Heart left ventricle (tissue), 16 donors: ENCODE measurements at regions not wholly inside any gene's neighbourhood (a gene's known extent, or its start where the extent isn't known, plus 50 kb on each side); places are given as distances from the start of the nearest gene placed in this dataset.

ENCODE experiments used
- ATAC-seq, 4 donors: fragments of 200-7000 bp; cut with Tn5 transposase; one replicate each; pipeline ENCODE4 v1.9.1; 2020 to 2022; ENCODE audit warnings: moderate library complexity in 4 of 4, mild to moderate bottlenecking in 3 of 4, moderate number of reproducible peaks in 1 of 4
- DNase-seq, 5 donors: peaks; one replicate each; pipeline ENCODE4 v3.0.0-alpha.2; 2020
- H3K27ac ChIP-seq, 12 donors: fragments of 200-600 bp; sonication (generic) in 4 of 12; one replicate each; pipeline versions ENCODE4 v1.5.0 to v1.8.0; 2016 to 2022; ENCODE audit warnings: mild to moderate bottlenecking in 2 of 12
- H3K27me3 ChIP-seq, 9 donors: fragments of 200-600 bp; sonication (generic) in 2 of 9; one replicate each; pipeline versions ENCODE4 v1.5.1 to v1.8.0; 2016 to 2022; ENCODE audit warnings: mild to moderate bottlenecking in 3 of 9
- H3K36me3 ChIP-seq, 9 donors: fragments of 200-600 bp; sonication (generic) in 2 of 9; one replicate each; pipeline versions ENCODE4 v1.5.0 to v1.8.0; 2018 to 2022; ENCODE audit warnings: mild to moderate bottlenecking in 2 of 9
- H3K4me1 ChIP-seq, 12 donors: fragments of 200-600 bp; sonication (generic) in 4 of 12; one replicate each; pipeline versions ENCODE4 v1.5.0 to v1.8.0; 2016 to 2022; ENCODE audit warnings: mild to moderate bottlenecking in 3 of 12
- H3K4me3 ChIP-seq, 12 donors: fragments of 200-600 bp; sonication (generic) in 4 of 12; one replicate each; pipeline versions ENCODE4 v1.5.0 to v1.8.0; 2017 to 2022; ENCODE audit warnings: mild to moderate bottlenecking in 9 of 12, moderate library complexity in 4 of 12
- H3K9me3 ChIP-seq, 12 donors: fragments of 200-600 bp; sonication (generic) in 4 of 12; one replicate each; pipeline versions ENCODE4 v1.5.0 to v1.8.0; 2016 to 2022; ENCODE audit warnings: mild to moderate bottlenecking in 1 of 12
- POLR2A ChIP-seq, 2 donors: fragments of 450-650 bp; IDR thresholded peaks; one replicate each; pipeline ENCODE4 v1.6.1; 2017; ENCODE audit warnings: antibody characterized with exemption in 2 of 2, mild to moderate bottlenecking in 2 of 2, moderate library complexity in 2 of 2
- whole genome bisulfite sequencing, 4 donors: extraction: QIAGEN DNeasy Blood & Tissue Kit in 2 of 4; methylation state at CpG; one replicate each; pipeline versions ENCODE4 v1.1.5 to v1.1.7; 2013 to 2018; 5-methylcytosine and 5-hydroxymethylcytosine counted together
- intact Hi-C, 10 donors: fragments of 100-400 bp; cut with DNase I; formaldehyde crosslinking; loops; one replicate each; pipeline versions ENCODE4 v1.11.1 to v1.14.2; 2022
- TF ChIP-seq, protein P1 (sequence below), 12 donors: fragments of 200-600 bp; sonication (generic) in 4 of 12; IDR thresholded peaks; one replicate each; pipeline versions ENCODE4 v1.5.0 to v1.8.0; 2018 to 2022; ENCODE audit warnings: antibody characterized with exemption in 12 of 12, mild to moderate bottlenecking in 5 of 12
- donor health status: ischemic (EF 13 %, LVEDD 7.1; RV severe dilation, severe dysfunction).
- donor health status: healthy with polysubstance abuse.
- donor health status: DM: no; HTN: yes; CAD: no.
- donor health status: DM: no; HTN: no; CAD: no.
- donor health status: ischemic (EF 25% LVEDD 6.9; RV normal size, moderate dysfunction).
- donor health status: ischemic (EF 25% LVEDD 5.7; RV mildly dilated, moderate dysfunction).
- donor health status: healthy.
- donor health status: DM: yes; HTN: yes; CAD: no.
- donor health status: ischemic (EF 35%, LVEDD 5.7; RV mildly dilated, moderate dysfunction).
- donor health status: nonischemic (EF 11% LVEDD 7.7; RV severe dilation, severe dysfunction).
- donor health status: DM: yes; HTN: yes; CAD: no.
- donor health status: PGD.
- donor health status: ischemic (EF 29% LVEDD 5.4; RV normal size, mild dysfunction).
- donor health status: nonischemic (EF 23%, LVEDD 6.1; RV moderate dilation, normal function).

- TF ChIP-seq POLR2A (IDR thresholded peaks at IDR 0.05): no peak
- TF ChIP-seq, protein P1, sequence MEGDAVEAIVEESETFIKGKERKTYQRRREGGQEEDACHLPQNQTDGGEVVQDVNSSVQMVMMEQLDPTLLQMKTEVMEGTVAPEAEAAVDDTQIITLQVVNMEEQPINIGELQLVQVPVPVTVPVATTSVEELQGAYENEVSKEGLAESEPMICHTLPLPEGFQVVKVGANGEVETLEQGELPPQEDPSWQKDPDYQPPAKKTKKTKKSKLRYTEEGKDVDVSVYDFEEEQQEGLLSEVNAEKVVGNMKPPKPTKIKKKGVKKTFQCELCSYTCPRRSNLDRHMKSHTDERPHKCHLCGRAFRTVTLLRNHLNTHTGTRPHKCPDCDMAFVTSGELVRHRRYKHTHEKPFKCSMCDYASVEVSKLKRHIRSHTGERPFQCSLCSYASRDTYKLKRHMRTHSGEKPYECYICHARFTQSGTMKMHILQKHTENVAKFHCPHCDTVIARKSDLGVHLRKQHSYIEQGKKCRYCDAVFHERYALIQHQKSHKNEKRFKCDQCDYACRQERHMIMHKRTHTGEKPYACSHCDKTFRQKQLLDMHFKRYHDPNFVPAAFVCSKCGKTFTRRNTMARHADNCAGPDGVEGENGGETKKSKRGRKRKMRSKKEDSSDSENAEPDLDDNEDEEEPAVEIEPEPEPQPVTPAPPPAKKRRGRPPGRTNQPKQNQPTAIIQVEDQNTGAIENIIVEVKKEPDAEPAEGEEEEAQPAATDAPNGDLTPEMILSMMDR (IDR thresholded peaks at IDR 0.05): no peak
- Histone ChIP-seq H3K36me3 (no peaks in the 10 kb centered on the region), H3K9me3 (peaks cover 0 to 25% (median 6%) of the 10 kb centered on the region in 12 donors), H3K27me3 (no peaks in the 10 kb centered on the region), H3K27ac (no peak overlapping the region), H3K4me1 (no peaks in the 10 kb centered on the region), H3K4me3 (no peak overlapping the region)
- WGBS, 4 donors: 72 to 79% (median 76%) methylated on average over 2 of the region's 2 CpGs
- DNase-seq: no peak
- ATAC-seq: no peak
- intact Hi-C loops: no loop called here
Observed at GRCh38 chr13:100876044-100876403, 201.4 kb upstream of the TMTC4 start.

GRCh38 chr13:100875392-100876043 is 200.9 kb upstream of the TMTC4 start:
- 41 to 51% (median 44%) methylated on average over 3 of the region's 3 CpGs for WGBS, 4 donors
- no peak for ATAC-seq
- Histone ChIP-seq H3K27ac (no peak overlapping the region), H3K4me3 (no peak overlapping the region), H3K4me1 (no peaks in the 10 kb centered on the region), H3K9me3 (peaks cover 0 to 25% (median 6%) of the 10 kb centered on the region in 12 donors), H3K36me3 (no peaks in the 10 kb centered on the region), H3K27me3 (no peaks in the 10 kb centered on the region)
- TF ChIP-seq, protein P1 (IDR thresholded peaks at IDR 0.05): no peak
- TF ChIP-seq POLR2A (IDR thresholded peaks at IDR 0.05): no peak
- no peak for DNase-seq
- intact Hi-C loops: no loop called here

DNA sequence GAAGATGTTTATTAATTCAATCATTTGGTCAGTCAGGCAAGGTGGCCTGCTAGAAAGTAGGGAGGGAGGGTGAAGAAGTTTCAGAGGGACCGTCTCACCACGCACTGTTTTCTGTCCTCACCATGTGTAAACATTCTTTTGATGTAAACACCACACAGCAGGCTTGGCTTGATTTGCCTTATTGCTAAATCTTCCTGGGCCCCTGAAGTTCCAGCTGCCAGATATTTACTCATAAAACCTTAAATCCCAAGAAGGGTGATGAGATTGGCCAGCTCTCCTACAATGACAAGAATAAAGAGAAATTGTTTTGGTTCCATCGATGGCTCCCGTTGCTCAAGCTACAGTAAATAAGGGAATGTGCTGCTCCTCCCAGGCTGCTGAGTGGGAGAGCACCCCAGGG is 198.2 kb upstream of the TMTC4 start:
- peaks cover 0 to 30% (median 6%) of the 10 kb centered on the region in 12 donors for H3K9me3 ChIP-seq
- TF ChIP-seq, protein P1 (IDR thresholded peaks at IDR 0.05): no peak
- no peak for TF ChIP-seq POLR2A (IDR thresholded peaks at IDR 0.05)
- no peaks in the 10 kb centered on the region for H3K27me3 ChIP-seq
- H3K4me1 ChIP-seq: no peaks in the 10 kb centered on the region
- H3K27ac ChIP-seq: no peak overlapping the region
- no peaks in the 10 kb centered on the region for H3K36me3 ChIP-seq
- no peak for DNase-seq
- no peak overlapping the region for H3K4me3 ChIP-seq
- intact Hi-C loops: no loop called here
- ATAC-seq: no peak
- WGBS, 4 donors: 75 to 85% (median 81%) methylated on average over 4 of the region's 4 CpGs

DNA sequence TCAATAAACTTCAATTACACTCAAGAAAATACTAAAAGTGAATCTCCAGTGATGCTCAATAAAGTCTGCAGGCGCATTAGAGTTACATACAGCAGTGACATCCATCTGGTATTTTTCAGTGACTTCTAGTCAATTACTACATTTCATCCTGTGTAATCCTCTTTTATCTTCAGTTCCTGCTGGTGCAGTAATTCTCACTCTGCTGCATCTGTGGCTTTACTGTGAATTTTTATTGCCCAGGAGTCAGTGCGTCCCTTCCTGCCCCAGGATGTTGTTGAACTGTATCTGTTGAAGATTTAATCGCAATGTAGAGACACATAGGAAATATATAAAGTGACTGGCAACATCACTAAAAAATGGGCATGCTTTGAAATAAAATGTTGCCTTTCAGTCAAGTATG is 196.3 kb upstream of the TMTC4 start:
- Histone ChIP-seq H3K27me3 (no peaks in the 10 kb centered on the region), H3K4me3 (no peak overlapping the region), H3K36me3 (no peaks in the 10 kb centered on the region), H3K27ac (no peak overlapping the region), H3K9me3 (peaks cover 0 to 31% (median 13%) of the 10 kb centered on the region in 12 donors), H3K4me1 (no peaks in the 10 kb centered on the region)
- ATAC-seq: no peak
- 50 to 59% (median 55%) methylated on average over 3 of the region's 3 CpGs for WGBS, 4 donors
- no peak for DNase-seq
- intact Hi-C loops: no loop called here
- TF ChIP-seq, protein P1 (IDR thresholded peaks at IDR 0.05): no peak
- TF ChIP-seq POLR2A (IDR thresholded peaks at IDR 0.05): no peak
